B cell (primary cell): ENCODE measurements at regions not wholly inside any gene's neighbourhood (a gene's known extent, or its start where the extent isn't known, plus 50 kb on each side); places are given as distances from the start of the nearest gene placed in this dataset.

ENCODE experiments used
- CTCF ChIP-seq: fragments of 200-600 bp; IDR thresholded peaks from one replicate; pipeline ENCODE4 v1.8.0; 2022; ENCODE audit warnings: antibody characterized with exemption, mild to moderate bottlenecking
- EZH2 ChIP-seq: IDR thresholded peaks from 2 replicates; pipeline ENCODE4 v1.6.1; 2012; ENCODE audit warnings: borderline replicate concordance, low read depth, mild to moderate bottlenecking, moderate library complexity, low read length; ENCODE audit not compliant: insufficient read depth, poor library complexity, severe bottlenecking

- TF ChIP-seq CTCF = no peak
- no peak for TF ChIP-seq EZH2
Measured at GRCh38 chr2:181300600-181301291, 156.4 kb upstream of the ITGA4 start.
